ENCODE measurements at regions not wholly inside any gene's neighbourhood (a gene's known extent, or its start where the extent isn't known, plus 50 kb on each side); places are given as distances from the start of the nearest gene placed in this dataset.

GRCh38 chr4:54378461-54378860 is 149.4 kb downstream of the PDGFRA start:
- no peak for TF ChIP-seq CTCF (IDR thresholded peaks at IDR 0.05; ENCODE audit: low read depth, low read length)
- no peak for TF ChIP-seq POLR2A (IDR thresholded peaks at IDR 0.05; ENCODE audit: extremely low read depth, insufficient read length)

Measured in NB4 (cell line).